IMR-90 (cell line): ENCODE measurements at regions not wholly inside any gene's neighbourhood (a gene's known extent, or its start where the extent isn't known, plus 50 kb on each side); places are given as distances from the start of the nearest gene placed in this dataset.
A peak's percentile ranks its signal among the peaks of the same experiment; 100 is the strongest.

Source experiments
- ATAC-seq: fragments of 200-7000 bp; cut with Tn5 transposase; 2 replicates; pipeline ENCODE4 v1.9.1; 2020; ENCODE audit warnings: low read depth, mild to moderate bottlenecking, moderate library complexity
- BruUV-seq: library from RNA; stranded (reverse); fragments of 400-500 nt; replicated peaks from 2 replicates; lab custom pipeline; 2021; lab: Mats Ljungman, UMichigan
- CTCF ChIA-PET: fragments of 300-600 bp; formaldehyde crosslinking; extraction: SDS; loops from one replicate; lab custom pipeline; 2021; ENCODE audit warnings: antibody characterized with exemption; lab: Yijun Ruan, JAX
- POLR2A ChIA-PET: fragments of 300-600 bp; sonication (Branson Sonifier 250); formaldehyde crosslinking; loops from one replicate; lab custom pipeline; 2022; ENCODE audit warnings: antibody characterized with exemption; ENCODE audit not compliant: unreplicated experiment; lab: Charles Lee
- DNase-seq: peaks from one replicate; pipeline ENCODE4 v3.0.0; 2013
- H2AFZ ChIP-seq: replicated peaks from 2 replicates; pipeline ENCODE3; 2013; ENCODE audit warnings: low read length, mild to moderate bottlenecking; ENCODE audit not compliant: poor library complexity
- H2AK5ac ChIP-seq: 2 replicates; pipeline ENCODE4 v1.6.1; 2013; ENCODE audit warnings: low read depth, low read length, inconsistent platforms
- H2AK9ac ChIP-seq: replicated peaks from 2 replicates; pipeline ENCODE3; 2013; ENCODE audit warnings: mild to moderate bottlenecking, low read depth, low read length, moderate library complexity; ENCODE audit not compliant: poor library complexity
- H2BK120ac ChIP-seq: 2 replicates; pipeline ENCODE4 v1.6.1; 2013; ENCODE audit warnings: low read depth, low read length, inconsistent platforms
- H2BK15ac ChIP-seq: 3 replicates; pipeline ENCODE4 v1.6.1; 2013; ENCODE audit warnings: low read depth, low read length, inconsistent platforms
- H2BK20ac ChIP-seq: 2 replicates; pipeline ENCODE4 v1.6.1; 2013; ENCODE audit warnings: low read depth, mild to moderate bottlenecking, inconsistent platforms, low read length, moderate library complexity
- H2BK5ac ChIP-seq: 2 replicates; pipeline ENCODE4 v1.6.1; 2013; ENCODE audit warnings: mild to moderate bottlenecking, low read depth, low read length, inconsistent platforms; ENCODE audit not compliant: poor library complexity, severe bottlenecking
- H3K14ac ChIP-seq: replicated peaks from 2 replicates; pipeline ENCODE4 v1.6.1; 2013; ENCODE audit warnings: low read depth, low read length, inconsistent platforms
- H3K18ac ChIP-seq: 2 replicates; pipeline ENCODE4 v1.6.1; 2013; ENCODE audit warnings: low read depth, low read length, control low read depth
- H3K23ac ChIP-seq: 2 replicates; pipeline ENCODE4 v1.6.1; 2013; ENCODE audit warnings: low read depth, low read length, inconsistent platforms
- H3K27ac ChIP-seq: 2 replicates; pipeline ENCODE4 v1.5.1; 2013; ENCODE audit warnings: mild to moderate bottlenecking, control low read depth, low read length; ENCODE audit not compliant: insufficient read depth
- H3K27me3 ChIP-seq: 2 replicates; pipeline ENCODE4 v1.6.1; 2013; ENCODE audit warnings: low read length; ENCODE audit not compliant: control insufficient read depth, insufficient read depth
- H3K36me3 ChIP-seq: 2 replicates; pipeline ENCODE4 v1.6.1; 2013; ENCODE audit warnings: low read length, mixed read lengths; ENCODE audit not compliant: control insufficient read depth, insufficient read depth
- H3K4ac ChIP-seq: 2 replicates; pipeline ENCODE4 v1.6.1; 2013; ENCODE audit warnings: low read depth, low read length, inconsistent platforms
- H3K4me1 ChIP-seq: 2 replicates; pipeline ENCODE4 v1.6.1; 2013; ENCODE audit warnings: low read length, mixed read lengths; ENCODE audit not compliant: control insufficient read depth, insufficient read depth
- H3K4me2 ChIP-seq: 2 replicates; pipeline ENCODE4 v1.6.1; 2013; ENCODE audit warnings: low read depth, mild to moderate bottlenecking, control low read depth, low read length, moderate library complexity
- H3K4me3 ChIP-seq: 2 replicates; pipeline ENCODE4 v1.5.1; 2013; ENCODE audit warnings: low read depth, mild to moderate bottlenecking, control low read depth, low read length, moderate library complexity; ENCODE audit not compliant: insufficient read depth
- H3K56ac ChIP-seq: 2 replicates; pipeline ENCODE4 v1.6.1; 2013; ENCODE audit warnings: low read length, inconsistent platforms; ENCODE audit not compliant: insufficient read depth; ENCODE audit errors: extremely low read depth
- H3K79me1 ChIP-seq, 2 experiments: 2 replicates each; pipeline ENCODE4 v1.6.1; 2013; ENCODE audit warnings: low read length in 2 of 2, inconsistent platforms in 1 of 2, low read depth in 1 of 2
- H3K9ac ChIP-seq: 2 replicates; pipeline ENCODE4 v1.6.1; 2013; ENCODE audit warnings: low read depth, low read length, control low read depth
- H3K9me1 ChIP-seq: 2 replicates; pipeline ENCODE4 v1.6.1; 2013; ENCODE audit warnings: low read length, inconsistent platforms; ENCODE audit not compliant: insufficient read depth
- H3K9me3 ChIP-seq: 2 replicates; pipeline ENCODE4 v1.6.1; 2013; ENCODE audit warnings: low read length; ENCODE audit not compliant: control insufficient read depth, insufficient read depth
- H4K20me1 ChIP-seq: 2 replicates; pipeline ENCODE4 v1.6.1; 2013; ENCODE audit warnings: low read length, inconsistent platforms; ENCODE audit not compliant: insufficient read depth
- H4K5ac ChIP-seq: 2 replicates; pipeline ENCODE4 v1.6.1; 2013; ENCODE audit warnings: mild to moderate bottlenecking, low read depth, low read length, control low read depth
- H4K8ac ChIP-seq, 2 experiments: 2 replicates each; pipeline ENCODE4 v1.6.1; 2013; ENCODE audit warnings: low read depth in 2 of 2, low read length in 2 of 2, control low read depth in 1 of 2, inconsistent platforms in 1 of 2
- H4K91ac ChIP-seq: 2 replicates; pipeline ENCODE4 v1.6.1; 2013; ENCODE audit warnings: low read depth, low read length, inconsistent platforms; ENCODE audit not compliant: insufficient read depth
- BHLHE40 ChIP-seq: fragments of 150-350 bp; IDR thresholded peaks from 2 replicates; pipeline ENCODE4 v1.6.1; 2016; ENCODE audit warnings: mild to moderate bottlenecking, low read depth, low read length
- CEBPB ChIP-seq: IDR thresholded peaks from 2 replicates; pipeline ENCODE4 v1.6.1; 2012; ENCODE audit warnings: low read depth, low read length, improper control_type of control experiment
- CHD1 ChIP-seq: IDR thresholded peaks from 2 replicates; pipeline ENCODE4 v1.6.1; 2012; ENCODE audit warnings: low read depth, low read length, improper control_type of control experiment
- FOS ChIP-seq: fragments of 150-350 bp; IDR thresholded peaks from 2 replicates; pipeline ENCODE4 v1.6.1; 2016; ENCODE audit warnings: low read depth, low read length
- MAFK ChIP-seq: IDR thresholded peaks from 2 replicates; pipeline ENCODE4 v1.6.1; 2012; ENCODE audit warnings: low read depth, low read length, improper control_type of control experiment
- MAZ ChIP-seq: IDR thresholded peaks from 2 replicates; pipeline ENCODE4 v1.6.1; 2012; ENCODE audit warnings: low read depth, mild to moderate bottlenecking, low read length, improper control_type of control experiment, moderate library complexity, borderline replicate concordance
- MXI1 ChIP-seq: IDR thresholded peaks from 2 replicates; pipeline ENCODE4 v1.6.1; 2012; ENCODE audit warnings: low read depth, mild to moderate bottlenecking, low read length, moderate library complexity, borderline replicate concordance
- NFE2L2 ChIP-seq: fragments of 150-350 bp; IDR thresholded peaks from 2 replicates; pipeline ENCODE4 v1.6.1; 2016; ENCODE audit warnings: low read depth, mild to moderate bottlenecking, low read length
- POLR2A ChIP-seq: IDR thresholded peaks from 2 replicates; pipeline ENCODE4 v1.6.1; 2012; ENCODE audit warnings: mild to moderate bottlenecking, low read depth, low read length
- RAD21 ChIP-seq: IDR thresholded peaks from 2 replicates; pipeline ENCODE4 v1.6.1; 2012; ENCODE audit warnings: low read length, improper control_type of control experiment
- RCOR1 ChIP-seq: IDR thresholded peaks from 2 replicates; pipeline ENCODE4 v1.6.1; 2012; ENCODE audit warnings: mild to moderate bottlenecking, low read length, improper control_type of control experiment; ENCODE audit not compliant: insufficient replicate concordance
- RFX5 ChIP-seq: IDR thresholded peaks from 2 replicates; pipeline ENCODE4 v1.8.0; 2012; ENCODE audit warnings: low read depth, mild to moderate bottlenecking, low read length, moderate library complexity
- SMC3 ChIP-seq: fragments of 150-350 bp; IDR thresholded peaks from 2 replicates; pipeline ENCODE4 v1.6.1; 2016; ENCODE audit warnings: low read depth, mild to moderate bottlenecking, antibody characterized with exemption, low read length, moderate library complexity
- WGBS, 2 experiments: methylation state at CpG; one replicate each; pipeline versions ENCODE4 v1.1.5 to v1.1.7; 2013; ENCODE audit warnings: missing lambda C conversion rate in 2 of 2; ENCODE audit not compliant: insufficient read length in 1 of 2; ENCODE audit errors: extremely low coverage in 2 of 2; 5-methylcytosine and 5-hydroxymethylcytosine counted together
- dilution Hi-C: fragments of 300-500 bp; cut with HindIII; formaldehyde crosslinking; loops from one replicate; pipeline ENCODE4 v1.14.3; 2018; ENCODE audit warnings: low sequenced_read_pairs; ENCODE audit not compliant: unreplicated experiment
- in situ Hi-C: fragments of 300-500 bp; cut with MboI; formaldehyde crosslinking; loops from 3 replicates; pipeline ENCODE4 v1.14.3; 2019; ENCODE audit warnings: low sequenced_read_pairs, inconsistent platforms, mixed read lengths
- intact Hi-C: fragments of 100-400 bp; cut with micrococcal nuclease; formaldehyde crosslinking; loops from 2 replicates; pipeline ENCODE4 v1.10.0; 2022
- TF ChIP-seq, protein P1 (sequence below): conservative IDR thresholded peaks from 2 replicates; pipeline ENCODE4 v1.5.1; 2012; ENCODE audit warnings: mild to moderate bottlenecking, low read depth, low read length, improper control_type of control experiment
- TF ChIP-seq, protein P2 (sequence below): fragments of 150-350 bp; IDR thresholded peaks from 2 replicates; pipeline ENCODE4 v1.6.1; 2016; ENCODE audit warnings: low read depth, mild to moderate bottlenecking, low read length, moderate library complexity, borderline replicate concordance
- TF ChIP-seq, protein P3 (sequence below): fragments of 150-350 bp; IDR thresholded peaks from 2 replicates; pipeline ENCODE4 v1.6.1; 2017; ENCODE audit warnings: mild to moderate bottlenecking, antibody characterized with exemption, low read length, low read depth

DNA sequence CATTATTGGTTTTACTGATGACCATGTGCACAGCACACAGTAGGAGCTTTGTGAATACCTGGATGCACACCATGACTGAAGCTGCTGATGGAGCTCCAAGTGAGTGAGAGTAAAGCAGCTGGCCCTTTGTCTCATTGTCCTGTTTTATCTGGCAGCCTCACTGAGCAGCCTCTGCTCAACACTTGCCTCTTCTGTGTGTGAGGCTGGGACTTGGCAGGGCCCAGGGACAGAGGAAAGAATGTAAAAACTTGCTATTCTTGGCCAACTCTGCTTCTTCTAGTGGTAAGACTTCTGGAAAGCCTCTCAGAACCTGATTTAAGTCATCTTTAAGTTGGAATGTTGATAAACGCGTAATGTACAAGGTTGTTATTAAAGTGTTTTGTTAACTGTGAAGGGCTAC lies 61.4 kb downstream of the BEX1 start:
- Histone ChIP-seq H2BK120ac (no peak overlapping the region), H3K23ac (no peak overlapping the region), H4K20me1 (no peaks in the 10 kb centered on the region; the same call in 1 of the 2 replicates), H2BK15ac (no peak overlapping the region), H2AK5ac (no peak overlapping the region), H2AFZ (no peak overlapping the region), H3K36me3 (no peaks in the 10 kb centered on the region), H3K79me1 (no peaks in the 10 kb centered on the region), H3K9me3 (no peaks in the 10 kb centered on the region), H3K27me3 (peaks cover 23% of the 10 kb centered on the region), H3K4me3 (no peak overlapping the region), H2AK9ac (peak overlapping the region; percentile 23), H4K5ac (no peak overlapping the region), H2BK5ac (no peak overlapping the region), H3K4me1 (no peaks in the 10 kb centered on the region), H3K18ac (no peak overlapping the region), H4K91ac (no peak overlapping the region), H3K9me1 (no peaks in the 10 kb centered on the region), H3K4me2 (no peak overlapping the region), H2BK20ac (no peak overlapping the region), H3K27ac (no peak overlapping the region), H3K56ac (no peak overlapping the region), H4K8ac (no peak overlapping the region), H3K14ac (no peak overlapping the region), H3K9ac (no peak overlapping the region), H3K4ac (no peak overlapping the region)
- intact Hi-C loops (no loop called here), dilution Hi-C loops (no loop called here), in situ Hi-C loops (no loop called here)
- no peak for ATAC-seq
- CTCF ChIA-PET: interaction anchor here (1.6 kb wide), 1 partner anchor 15 kb away, joined by 4 read pairs; no protein-coding TSS in a partner anchor
- no peak for DNase-seq
- TF ChIP-seq, protein P1, sequence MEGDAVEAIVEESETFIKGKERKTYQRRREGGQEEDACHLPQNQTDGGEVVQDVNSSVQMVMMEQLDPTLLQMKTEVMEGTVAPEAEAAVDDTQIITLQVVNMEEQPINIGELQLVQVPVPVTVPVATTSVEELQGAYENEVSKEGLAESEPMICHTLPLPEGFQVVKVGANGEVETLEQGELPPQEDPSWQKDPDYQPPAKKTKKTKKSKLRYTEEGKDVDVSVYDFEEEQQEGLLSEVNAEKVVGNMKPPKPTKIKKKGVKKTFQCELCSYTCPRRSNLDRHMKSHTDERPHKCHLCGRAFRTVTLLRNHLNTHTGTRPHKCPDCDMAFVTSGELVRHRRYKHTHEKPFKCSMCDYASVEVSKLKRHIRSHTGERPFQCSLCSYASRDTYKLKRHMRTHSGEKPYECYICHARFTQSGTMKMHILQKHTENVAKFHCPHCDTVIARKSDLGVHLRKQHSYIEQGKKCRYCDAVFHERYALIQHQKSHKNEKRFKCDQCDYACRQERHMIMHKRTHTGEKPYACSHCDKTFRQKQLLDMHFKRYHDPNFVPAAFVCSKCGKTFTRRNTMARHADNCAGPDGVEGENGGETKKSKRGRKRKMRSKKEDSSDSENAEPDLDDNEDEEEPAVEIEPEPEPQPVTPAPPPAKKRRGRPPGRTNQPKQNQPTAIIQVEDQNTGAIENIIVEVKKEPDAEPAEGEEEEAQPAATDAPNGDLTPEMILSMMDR: no peak
- TF ChIP-seq POLR2A: no peak
- TF ChIP-seq RCOR1: no peak
- TF ChIP-seq RAD21: no peak
- no peak for TF ChIP-seq CHD1
- TF ChIP-seq, protein P2, sequence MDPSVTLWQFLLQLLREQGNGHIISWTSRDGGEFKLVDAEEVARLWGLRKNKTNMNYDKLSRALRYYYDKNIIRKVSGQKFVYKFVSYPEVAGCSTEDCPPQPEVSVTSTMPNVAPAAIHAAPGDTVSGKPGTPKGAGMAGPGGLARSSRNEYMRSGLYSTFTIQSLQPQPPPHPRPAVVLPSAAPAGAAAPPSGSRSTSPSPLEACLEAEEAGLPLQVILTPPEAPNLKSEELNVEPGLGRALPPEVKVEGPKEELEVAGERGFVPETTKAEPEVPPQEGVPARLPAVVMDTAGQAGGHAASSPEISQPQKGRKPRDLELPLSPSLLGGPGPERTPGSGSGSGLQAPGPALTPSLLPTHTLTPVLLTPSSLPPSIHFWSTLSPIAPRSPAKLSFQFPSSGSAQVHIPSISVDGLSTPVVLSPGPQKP: no peak
- no peak for TF ChIP-seq MAZ
- TF ChIP-seq FOS: no peak
- no peak for TF ChIP-seq RFX5
- no peak for TF ChIP-seq MXI1
- no peak for TF ChIP-seq CEBPB
- TF ChIP-seq NFE2L2: no peak
- TF ChIP-seq, protein P3, sequence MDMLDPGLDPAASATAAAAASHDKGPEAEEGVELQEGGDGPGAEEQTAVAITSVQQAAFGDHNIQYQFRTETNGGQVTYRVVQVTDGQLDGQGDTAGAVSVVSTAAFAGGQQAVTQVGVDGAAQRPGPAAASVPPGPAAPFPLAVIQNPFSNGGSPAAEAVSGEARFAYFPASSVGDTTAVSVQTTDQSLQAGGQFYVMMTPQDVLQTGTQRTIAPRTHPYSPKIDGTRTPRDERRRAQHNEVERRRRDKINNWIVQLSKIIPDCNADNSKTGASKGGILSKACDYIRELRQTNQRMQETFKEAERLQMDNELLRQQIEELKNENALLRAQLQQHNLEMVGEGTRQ: no peak
- TF ChIP-seq MAFK: no peak
- no peak for TF ChIP-seq BHLHE40
- no peak for TF ChIP-seq SMC3
- POLR2A ChIA-PET: no interaction called here
- BruUV-seq: no TSS peak
- WGBS, 2 experiments: no CpG with 5 or more reads among the region's 2 CpGs
